IMR-90 (cell line): ENCODE measurements at regions not wholly inside any gene's neighbourhood (a gene's known extent, or its start where the extent isn't known, plus 50 kb on each side); places are given as distances from the start of the nearest gene placed in this dataset.

ENCODE experiments used
- ATAC-seq: fragments of 200-7000 bp; cut with Tn5 transposase; 2 replicates; pipeline ENCODE4 v1.9.1; 2020; ENCODE audit warnings: low read depth, mild to moderate bottlenecking, moderate library complexity
- BruUV-seq: library from RNA; stranded (reverse); fragments of 400-500 nt; replicated peaks from 2 replicates; lab custom pipeline; 2021; lab: Mats Ljungman, UMichigan
- CTCF ChIA-PET: fragments of 300-600 bp; formaldehyde crosslinking; extraction: SDS; loops from one replicate; lab custom pipeline; 2021; ENCODE audit warnings: antibody characterized with exemption; lab: Yijun Ruan, JAX
- POLR2A ChIA-PET: fragments of 300-600 bp; sonication (Branson Sonifier 250); formaldehyde crosslinking; loops from one replicate; lab custom pipeline; 2022; ENCODE audit warnings: antibody characterized with exemption; ENCODE audit not compliant: unreplicated experiment; lab: Charles Lee
- DNase-seq: peaks from one replicate; pipeline ENCODE4 v3.0.0; 2013
- H2AFZ ChIP-seq: replicated peaks from 2 replicates; pipeline ENCODE3; 2013; ENCODE audit warnings: low read length, mild to moderate bottlenecking; ENCODE audit not compliant: poor library complexity
- H2AK5ac ChIP-seq: 2 replicates; pipeline ENCODE4 v1.6.1; 2013; ENCODE audit warnings: low read depth, low read length, inconsistent platforms
- H2AK9ac ChIP-seq: replicated peaks from 2 replicates; pipeline ENCODE3; 2013; ENCODE audit warnings: mild to moderate bottlenecking, low read depth, low read length, moderate library complexity; ENCODE audit not compliant: poor library complexity
- H2BK120ac ChIP-seq: 2 replicates; pipeline ENCODE4 v1.6.1; 2013; ENCODE audit warnings: low read depth, low read length, inconsistent platforms
- H2BK15ac ChIP-seq: 3 replicates; pipeline ENCODE4 v1.6.1; 2013; ENCODE audit warnings: low read depth, low read length, inconsistent platforms
- H2BK20ac ChIP-seq: 2 replicates; pipeline ENCODE4 v1.6.1; 2013; ENCODE audit warnings: low read depth, mild to moderate bottlenecking, inconsistent platforms, low read length, moderate library complexity
- H2BK5ac ChIP-seq: 2 replicates; pipeline ENCODE4 v1.6.1; 2013; ENCODE audit warnings: mild to moderate bottlenecking, low read depth, low read length, inconsistent platforms; ENCODE audit not compliant: poor library complexity, severe bottlenecking
- H3K14ac ChIP-seq: replicated peaks from 2 replicates; pipeline ENCODE4 v1.6.1; 2013; ENCODE audit warnings: low read depth, low read length, inconsistent platforms
- H3K18ac ChIP-seq: 2 replicates; pipeline ENCODE4 v1.6.1; 2013; ENCODE audit warnings: low read depth, low read length, control low read depth
- H3K23ac ChIP-seq: 2 replicates; pipeline ENCODE4 v1.6.1; 2013; ENCODE audit warnings: low read depth, low read length, inconsistent platforms
- H3K27ac ChIP-seq: 2 replicates; pipeline ENCODE4 v1.5.1; 2013; ENCODE audit warnings: mild to moderate bottlenecking, control low read depth, low read length; ENCODE audit not compliant: insufficient read depth
- H3K27me3 ChIP-seq: 2 replicates; pipeline ENCODE4 v1.6.1; 2013; ENCODE audit warnings: low read length; ENCODE audit not compliant: control insufficient read depth, insufficient read depth
- H3K36me3 ChIP-seq: 2 replicates; pipeline ENCODE4 v1.6.1; 2013; ENCODE audit warnings: low read length, mixed read lengths; ENCODE audit not compliant: control insufficient read depth, insufficient read depth
- H3K4ac ChIP-seq: 2 replicates; pipeline ENCODE4 v1.6.1; 2013; ENCODE audit warnings: low read depth, low read length, inconsistent platforms
- H3K4me1 ChIP-seq: 2 replicates; pipeline ENCODE4 v1.6.1; 2013; ENCODE audit warnings: low read length, mixed read lengths; ENCODE audit not compliant: control insufficient read depth, insufficient read depth
- H3K4me2 ChIP-seq: 2 replicates; pipeline ENCODE4 v1.6.1; 2013; ENCODE audit warnings: low read depth, mild to moderate bottlenecking, control low read depth, low read length, moderate library complexity
- H3K4me3 ChIP-seq: 2 replicates; pipeline ENCODE4 v1.5.1; 2013; ENCODE audit warnings: low read depth, mild to moderate bottlenecking, control low read depth, low read length, moderate library complexity; ENCODE audit not compliant: insufficient read depth
- H3K56ac ChIP-seq: 2 replicates; pipeline ENCODE4 v1.6.1; 2013; ENCODE audit warnings: low read length, inconsistent platforms; ENCODE audit not compliant: insufficient read depth; ENCODE audit errors: extremely low read depth
- H3K79me1 ChIP-seq, 2 experiments: 2 replicates each; pipeline ENCODE4 v1.6.1; 2013; ENCODE audit warnings: low read length in 2 of 2, inconsistent platforms in 1 of 2, low read depth in 1 of 2
- H3K9ac ChIP-seq: 2 replicates; pipeline ENCODE4 v1.6.1; 2013; ENCODE audit warnings: low read depth, low read length, control low read depth
- H3K9me1 ChIP-seq: 2 replicates; pipeline ENCODE4 v1.6.1; 2013; ENCODE audit warnings: low read length, inconsistent platforms; ENCODE audit not compliant: insufficient read depth
- H3K9me3 ChIP-seq: 2 replicates; pipeline ENCODE4 v1.6.1; 2013; ENCODE audit warnings: low read length; ENCODE audit not compliant: control insufficient read depth, insufficient read depth
- H4K20me1 ChIP-seq: 2 replicates; pipeline ENCODE4 v1.6.1; 2013; ENCODE audit warnings: low read length, inconsistent platforms; ENCODE audit not compliant: insufficient read depth
- H4K5ac ChIP-seq: 2 replicates; pipeline ENCODE4 v1.6.1; 2013; ENCODE audit warnings: mild to moderate bottlenecking, low read depth, low read length, control low read depth
- H4K8ac ChIP-seq, 2 experiments: 2 replicates each; pipeline ENCODE4 v1.6.1; 2013; ENCODE audit warnings: low read depth in 2 of 2, low read length in 2 of 2, control low read depth in 1 of 2, inconsistent platforms in 1 of 2
- H4K91ac ChIP-seq: 2 replicates; pipeline ENCODE4 v1.6.1; 2013; ENCODE audit warnings: low read depth, low read length, inconsistent platforms; ENCODE audit not compliant: insufficient read depth
- CEBPB ChIP-seq: IDR thresholded peaks from 2 replicates; pipeline ENCODE4 v1.6.1; 2012; ENCODE audit warnings: low read depth, low read length, improper control_type of control experiment
- CHD1 ChIP-seq: IDR thresholded peaks from 2 replicates; pipeline ENCODE4 v1.6.1; 2012; ENCODE audit warnings: low read depth, low read length, improper control_type of control experiment
- CTCF ChIP-seq: conservative IDR thresholded peaks from 2 replicates; pipeline ENCODE4 v1.5.1; 2012; ENCODE audit warnings: mild to moderate bottlenecking, low read depth, low read length, improper control_type of control experiment
- NFE2L2 ChIP-seq: fragments of 150-350 bp; IDR thresholded peaks from 2 replicates; pipeline ENCODE4 v1.6.1; 2016; ENCODE audit warnings: low read depth, mild to moderate bottlenecking, low read length
- POLR2A ChIP-seq: IDR thresholded peaks from 2 replicates; pipeline ENCODE4 v1.6.1; 2012; ENCODE audit warnings: mild to moderate bottlenecking, low read depth, low read length
- RFX5 ChIP-seq: IDR thresholded peaks from 2 replicates; pipeline ENCODE4 v1.8.0; 2012; ENCODE audit warnings: low read depth, mild to moderate bottlenecking, low read length, moderate library complexity
- SMC3 ChIP-seq: fragments of 150-350 bp; IDR thresholded peaks from 2 replicates; pipeline ENCODE4 v1.6.1; 2016; ENCODE audit warnings: low read depth, mild to moderate bottlenecking, antibody characterized with exemption, low read length, moderate library complexity
- dilution Hi-C: fragments of 300-500 bp; cut with HindIII; formaldehyde crosslinking; loops from one replicate; pipeline ENCODE4 v1.14.3; 2018; ENCODE audit warnings: low sequenced_read_pairs; ENCODE audit not compliant: unreplicated experiment
- in situ Hi-C: fragments of 300-500 bp; cut with MboI; formaldehyde crosslinking; loops from 3 replicates; pipeline ENCODE4 v1.14.3; 2019; ENCODE audit warnings: low sequenced_read_pairs, inconsistent platforms, mixed read lengths
- intact Hi-C: fragments of 100-400 bp; cut with micrococcal nuclease; formaldehyde crosslinking; loops from 2 replicates; pipeline ENCODE4 v1.10.0; 2022

- H3K14ac ChIP-seq: no peak overlapping the region
- in situ Hi-C loops (no loop called here), intact Hi-C loops (no loop called here), dilution Hi-C loops (no loop called here)
- no peak overlapping the region for H4K8ac ChIP-seq
- H2BK120ac ChIP-seq: no peak overlapping the region
- POLR2A ChIA-PET: no interaction called here
- H3K9me1 ChIP-seq: no peaks in the 10 kb centered on the region
- H3K27me3 ChIP-seq: no peaks in the 10 kb centered on the region
- H3K18ac ChIP-seq: no peak overlapping the region
- H3K27ac ChIP-seq: no peak overlapping the region
- no peaks in the 10 kb centered on the region for H4K20me1 ChIP-seq
- H4K5ac ChIP-seq: no peak overlapping the region
- no peak overlapping the region for H3K4me3 ChIP-seq
- H3K56ac ChIP-seq: no peak overlapping the region
- ATAC-seq (no peak), DNase-seq (no peak)
- H3K36me3 ChIP-seq: no peaks in the 10 kb centered on the region
- H2BK20ac ChIP-seq: no peak overlapping the region
- no peak overlapping the region for H4K91ac ChIP-seq
- H3K23ac ChIP-seq: no peak overlapping the region
- H2AFZ ChIP-seq: no peak overlapping the region
- no peak overlapping the region for H2BK15ac ChIP-seq
- H3K9ac ChIP-seq: no peak overlapping the region
- CTCF ChIA-PET: no interaction called here
- no peak overlapping the region for H2AK5ac ChIP-seq
- TF ChIP-seq SMC3: no peak
- TF ChIP-seq CTCF: no peak
- no peak for TF ChIP-seq CEBPB
- TF ChIP-seq CHD1: no peak
- TF ChIP-seq NFE2L2: no peak
- no peak for TF ChIP-seq RFX5
- no peak for TF ChIP-seq POLR2A
- H3K4me2 ChIP-seq: no peak overlapping the region
- no peak overlapping the region for H2AK9ac ChIP-seq
- BruUV-seq: no TSS peak
- no peak overlapping the region for H2BK5ac ChIP-seq
- no peaks in the 10 kb centered on the region for H3K9me3 ChIP-seq
- H3K79me1 ChIP-seq: no peaks in the 10 kb centered on the region
- H3K4me1 ChIP-seq: no peaks in the 10 kb centered on the region
- H3K4ac ChIP-seq: no peak overlapping the region
These were observed 456.8 kb upstream of the AMOT start for GRCh38 chrX:113297437-113297836.
